A673 (cell line): ENCODE measurements at regions not wholly inside any gene's neighbourhood (a gene's known extent, or its start where the extent isn't known, plus 50 kb on each side); places are given as distances from the start of the nearest gene placed in this dataset.

Experiments
- EZH2 ChIP-seq: fragments of 200-600 bp; sonication (generic); IDR thresholded peaks from 2 replicates; pipeline ENCODE4 v1.6.1; 2017; ENCODE audit warnings: borderline replicate concordance, low read depth, mild to moderate bottlenecking, mixed read lengths, antibody characterized with exemption, low read length; ENCODE audit not compliant: poor library complexity, severe bottlenecking
- TF ChIP-seq, protein P1 (sequence below): fragments of 300-800, 200-600 bp; sonication (generic); conservative IDR thresholded peaks from 2 replicates; pipeline ENCODE4 v1.5.1; 2017; ENCODE audit warnings: low read depth, mild to moderate bottlenecking, antibody characterized with exemption, low read length, moderate library complexity, mixed read lengths

DNA sequence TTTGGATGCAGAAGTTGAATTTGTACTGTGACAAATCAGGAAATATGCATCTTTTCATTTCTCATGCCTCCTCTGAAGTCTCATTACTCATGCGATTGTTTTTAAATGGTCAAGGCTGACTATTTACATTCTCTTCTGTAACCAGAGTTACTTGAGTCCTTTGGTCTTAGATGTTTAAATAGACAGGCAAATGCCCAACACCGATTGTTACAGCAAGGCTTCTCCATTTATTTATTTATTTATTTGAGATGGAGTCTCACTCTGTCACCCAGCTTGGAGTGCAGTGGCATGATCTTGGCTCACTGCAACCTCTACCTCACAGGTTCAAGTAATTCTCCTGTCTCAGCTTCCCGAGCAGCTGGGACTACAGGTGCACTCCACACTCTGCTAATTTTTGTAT is 72.7 kb upstream of the SLC28A3 start:
- TF ChIP-seq EZH2, result no peak
- TF ChIP-seq, protein P1, sequence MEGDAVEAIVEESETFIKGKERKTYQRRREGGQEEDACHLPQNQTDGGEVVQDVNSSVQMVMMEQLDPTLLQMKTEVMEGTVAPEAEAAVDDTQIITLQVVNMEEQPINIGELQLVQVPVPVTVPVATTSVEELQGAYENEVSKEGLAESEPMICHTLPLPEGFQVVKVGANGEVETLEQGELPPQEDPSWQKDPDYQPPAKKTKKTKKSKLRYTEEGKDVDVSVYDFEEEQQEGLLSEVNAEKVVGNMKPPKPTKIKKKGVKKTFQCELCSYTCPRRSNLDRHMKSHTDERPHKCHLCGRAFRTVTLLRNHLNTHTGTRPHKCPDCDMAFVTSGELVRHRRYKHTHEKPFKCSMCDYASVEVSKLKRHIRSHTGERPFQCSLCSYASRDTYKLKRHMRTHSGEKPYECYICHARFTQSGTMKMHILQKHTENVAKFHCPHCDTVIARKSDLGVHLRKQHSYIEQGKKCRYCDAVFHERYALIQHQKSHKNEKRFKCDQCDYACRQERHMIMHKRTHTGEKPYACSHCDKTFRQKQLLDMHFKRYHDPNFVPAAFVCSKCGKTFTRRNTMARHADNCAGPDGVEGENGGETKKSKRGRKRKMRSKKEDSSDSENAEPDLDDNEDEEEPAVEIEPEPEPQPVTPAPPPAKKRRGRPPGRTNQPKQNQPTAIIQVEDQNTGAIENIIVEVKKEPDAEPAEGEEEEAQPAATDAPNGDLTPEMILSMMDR, result no peak
